ENCODE measurements at regions not wholly inside any gene's neighbourhood (a gene's known extent, or its start where the extent isn't known, plus 50 kb on each side); places are given as distances from the start of the nearest gene placed in this dataset.

DNA sequence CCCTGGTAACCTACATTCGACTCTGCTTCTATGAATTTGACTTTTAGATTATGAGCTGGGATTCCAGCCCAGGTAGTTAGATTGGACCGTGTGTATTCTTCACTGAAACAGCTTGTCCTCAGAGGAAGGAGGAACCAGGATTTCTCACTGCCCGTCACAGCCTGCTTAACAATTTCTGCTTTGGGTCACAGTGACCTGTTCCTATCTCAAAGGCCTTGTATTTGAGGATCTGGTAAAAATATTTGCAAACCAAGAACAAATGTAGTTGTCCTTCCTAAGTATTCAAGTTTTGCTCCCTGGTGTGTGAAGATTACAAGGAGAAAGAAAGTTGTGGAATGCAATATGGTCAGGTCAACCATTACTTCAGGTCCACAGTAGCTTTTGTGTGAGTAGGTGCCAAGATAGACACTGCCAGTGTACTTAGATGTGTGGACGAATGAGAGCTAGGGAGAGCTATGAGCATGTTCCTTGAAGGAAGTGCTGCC, 55.1 kb downstream of the KIF4B start:
- in situ Hi-C loops (cut with MboI; ENCODE audit: low sequenced_read_pairs), result no loop called here

DNA sequence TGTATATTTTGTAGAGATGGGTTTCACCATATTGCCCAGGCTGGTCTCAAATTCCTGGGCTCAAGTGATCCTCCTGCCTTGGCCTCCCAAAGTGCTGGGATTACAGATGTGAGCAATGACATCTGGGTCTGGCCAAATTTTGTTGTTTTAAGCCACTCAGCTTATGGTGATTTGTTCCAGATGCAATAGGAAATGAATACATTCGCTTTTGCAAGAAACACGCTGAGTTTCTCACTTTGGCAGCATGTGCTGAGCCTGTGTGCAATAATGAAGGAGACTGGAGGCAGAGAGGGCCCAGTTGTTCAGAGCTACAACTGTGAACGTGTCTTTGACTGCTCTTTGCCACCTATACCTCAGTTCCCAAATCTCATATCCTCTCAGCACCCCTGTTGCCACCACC, 56.4 kb downstream of the KIF4B start:
- in situ Hi-C loops (cut with MboI; ENCODE audit: low sequenced_read_pairs), result no loop called here

DNA sequence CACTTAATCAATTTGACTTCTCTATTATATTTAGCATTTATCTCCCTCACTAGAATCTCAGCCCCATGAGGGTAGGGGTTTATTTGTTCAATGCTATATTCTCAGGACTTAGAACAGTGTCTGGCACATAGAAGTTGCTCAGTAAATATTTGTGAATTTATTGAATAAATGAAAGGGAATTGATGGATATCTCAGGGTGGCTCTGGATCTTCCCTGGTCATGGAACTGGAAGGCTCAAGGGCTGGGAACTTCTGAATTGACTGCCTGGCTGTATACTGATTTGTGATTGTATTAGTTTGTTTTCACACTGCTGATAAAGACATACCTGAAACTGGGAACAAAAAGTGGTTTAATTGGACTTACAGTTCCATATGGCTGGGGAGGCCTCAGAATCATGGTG, 57.2 kb downstream of the KIF4B start:
- in situ Hi-C loops (cut with MboI; ENCODE audit: low sequenced_read_pairs), result no loop called here

DNA sequence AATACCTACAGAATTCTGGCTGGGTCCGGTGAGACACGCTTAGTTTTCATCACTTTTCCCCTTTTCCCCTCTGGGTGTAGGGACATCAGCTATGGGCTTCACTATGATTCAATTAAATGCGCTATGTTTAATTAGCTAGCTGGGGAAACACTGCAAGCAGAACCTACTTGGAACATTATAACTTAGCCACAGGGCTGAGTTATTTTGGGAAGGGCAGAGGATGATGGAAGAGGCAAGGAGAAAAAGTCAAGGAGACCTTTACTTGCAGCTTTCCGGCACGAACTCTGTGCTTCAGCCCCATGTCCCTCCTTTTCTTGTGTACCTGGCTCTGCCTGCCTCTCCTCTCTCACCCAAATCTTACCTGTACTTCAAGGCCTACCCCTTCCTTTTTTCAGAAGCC, 62.8 kb downstream of the KIF4B start:
- in situ Hi-C loops (cut with MboI; ENCODE audit: low sequenced_read_pairs), result no loop called here

DNA sequence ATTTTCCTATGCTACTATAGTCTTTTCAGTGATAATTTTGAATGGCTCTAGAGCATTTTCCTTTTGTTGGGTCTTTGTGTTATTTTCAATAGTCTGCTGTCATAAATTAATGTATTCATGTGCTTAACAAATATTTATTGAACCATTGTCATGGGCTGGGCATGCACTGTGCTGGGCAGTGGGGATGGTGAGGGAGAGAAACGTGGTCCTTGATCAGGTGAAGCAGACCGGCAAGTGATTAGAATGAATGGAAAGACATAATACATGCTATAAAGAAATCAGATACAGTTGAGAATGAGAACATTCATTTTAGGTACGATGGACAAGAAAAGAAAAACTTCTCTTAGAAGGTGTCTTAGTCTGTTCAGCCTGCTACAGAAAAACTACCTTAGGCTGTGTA, 66.1 kb downstream of the KIF4B start:
- in situ Hi-C loops (cut with MboI; ENCODE audit: low sequenced_read_pairs), result no loop called here

DNA sequence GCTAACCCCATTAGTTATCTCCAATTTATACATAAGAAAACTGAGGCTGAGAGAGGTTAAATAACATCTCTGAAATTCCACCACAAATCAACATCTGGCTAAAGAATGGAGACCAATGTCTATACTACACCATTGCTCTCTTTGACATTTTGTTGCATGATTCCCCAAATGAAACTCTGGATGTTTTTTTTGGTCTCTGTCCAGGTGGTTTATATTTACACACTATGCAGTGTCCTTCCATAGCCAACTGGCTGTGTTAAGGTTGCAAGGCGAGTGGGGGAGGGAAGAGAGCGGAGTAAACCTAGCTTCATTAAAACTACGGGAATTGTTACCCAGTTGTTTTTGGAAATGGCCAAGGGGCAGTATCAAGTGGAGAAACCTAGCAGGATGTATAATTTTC, 67.2 kb downstream of the KIF4B start:
- in situ Hi-C loops (cut with MboI; ENCODE audit: low sequenced_read_pairs), result no loop called here

DNA sequence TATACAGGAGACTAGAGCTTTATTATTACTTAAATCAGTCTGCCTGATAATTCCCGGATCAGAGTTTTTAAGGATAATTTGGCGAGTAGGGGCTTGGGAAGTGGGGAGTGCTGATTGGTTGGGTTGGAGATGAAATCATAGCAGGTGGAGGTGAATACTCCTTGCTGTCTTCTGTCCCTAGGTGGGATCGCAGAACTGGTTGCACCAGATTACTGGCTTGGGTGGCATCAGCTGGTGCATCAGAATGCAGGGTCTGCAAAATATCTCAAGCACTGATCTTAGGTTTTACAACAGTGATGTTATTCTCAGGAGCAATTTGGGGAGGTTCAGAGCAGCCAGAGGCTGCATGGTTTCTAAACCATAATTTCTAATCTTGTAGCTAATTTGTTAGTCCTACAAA, 68.1 kb downstream of the KIF4B start:
- in situ Hi-C loops (cut with MboI; ENCODE audit: low sequenced_read_pairs), result no loop called here

DNA sequence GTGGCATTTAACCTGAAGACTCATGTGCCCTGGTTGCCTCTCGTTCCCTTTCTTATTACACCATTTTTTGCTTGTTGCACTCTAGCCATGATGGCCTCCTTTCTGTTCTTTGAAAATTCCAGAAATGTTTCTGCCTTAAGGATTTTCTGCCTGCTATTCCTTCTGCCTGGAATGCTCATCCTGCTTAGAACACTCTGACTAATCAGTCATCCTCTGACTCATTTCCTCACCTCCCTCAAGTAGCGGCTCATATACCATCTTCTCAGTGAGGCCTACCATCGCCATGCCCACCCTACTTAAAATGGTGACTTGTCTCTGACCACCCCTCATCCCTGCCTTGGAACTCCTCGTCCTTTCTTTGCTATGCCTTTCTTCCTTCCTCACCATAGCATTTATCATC, 68.8 kb downstream of the KIF4B start:
- in situ Hi-C loops (cut with MboI; ENCODE audit: low sequenced_read_pairs), result no loop called here

DNA sequence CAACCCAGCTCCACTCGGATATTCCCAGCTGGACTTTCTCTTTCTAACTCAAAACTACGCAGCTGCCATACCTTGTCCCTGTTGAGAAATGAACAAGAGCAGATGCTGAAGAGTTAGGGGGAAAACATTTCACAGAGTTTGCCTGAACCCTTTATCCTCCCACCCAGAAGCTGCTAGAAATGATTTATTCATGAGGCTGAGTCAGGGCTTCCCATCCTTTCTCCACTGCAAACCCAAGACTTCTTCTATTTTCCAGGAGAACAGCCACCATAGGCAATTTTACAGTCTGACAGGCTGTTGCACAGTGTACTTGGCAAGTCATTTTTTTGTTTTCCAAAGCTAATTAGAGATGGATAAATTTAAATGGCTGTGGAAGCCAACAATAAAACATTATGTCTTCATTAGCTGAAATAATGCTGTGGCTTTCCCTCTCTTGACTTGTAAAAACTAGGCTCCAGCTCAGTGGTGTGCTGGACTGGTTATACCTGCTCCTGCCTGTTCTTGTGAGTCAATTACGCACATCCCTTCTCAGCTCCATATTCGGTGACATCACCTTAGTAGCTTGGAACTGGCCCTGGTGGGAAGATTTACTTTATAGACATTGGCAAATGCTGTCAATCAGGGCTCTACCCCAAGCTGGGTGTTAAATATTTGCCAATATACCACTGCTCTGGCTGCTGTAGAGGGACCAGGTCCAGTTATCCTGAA, 71.9 kb downstream of the KIF4B start:
- in situ Hi-C loops (cut with MboI; ENCODE audit: low sequenced_read_pairs), result no loop called here

DNA sequence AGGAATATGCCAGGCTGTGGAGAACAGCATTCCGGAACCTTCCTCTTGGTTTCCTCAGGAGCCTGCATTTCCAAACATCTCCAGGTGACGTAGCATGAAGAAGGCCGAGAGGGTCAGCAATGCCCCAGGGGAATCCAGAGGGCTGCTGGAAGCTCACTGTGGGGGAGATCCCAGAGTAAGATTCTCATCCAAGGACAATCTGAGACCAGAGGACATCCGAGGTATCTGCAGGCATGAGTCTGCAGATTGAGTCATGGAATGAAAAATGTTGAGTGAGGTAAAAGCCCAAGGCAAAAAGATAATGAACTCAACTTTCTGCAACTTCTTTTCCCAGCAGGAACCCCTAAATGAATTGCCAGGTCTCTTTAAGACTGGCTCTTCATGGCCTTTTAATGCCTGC, 73.5 kb downstream of the KIF4B start:
- in situ Hi-C loops (cut with MboI; ENCODE audit: low sequenced_read_pairs), result no loop called here

DNA sequence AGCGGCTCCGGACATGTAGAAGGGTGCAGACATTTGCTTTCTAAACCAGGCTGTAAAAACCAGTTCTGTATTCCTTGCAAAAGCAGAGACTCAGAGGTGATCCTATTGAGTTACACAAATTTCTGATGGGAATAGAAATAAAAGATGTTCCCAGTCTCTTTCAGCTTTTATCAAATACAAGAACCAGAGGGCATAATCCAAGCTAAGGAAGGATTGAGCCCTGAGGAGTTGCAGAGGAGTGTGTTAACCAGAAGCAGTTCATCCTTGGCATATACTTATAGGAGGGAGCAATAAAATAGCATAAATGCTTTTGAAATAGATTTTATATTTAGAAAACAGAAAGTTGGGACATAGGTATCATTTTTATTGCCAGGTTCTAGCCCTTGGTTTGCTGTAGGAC, 75.3 kb downstream of the KIF4B start:
- in situ Hi-C loops (cut with MboI; ENCODE audit: low sequenced_read_pairs), result no loop called here

DNA sequence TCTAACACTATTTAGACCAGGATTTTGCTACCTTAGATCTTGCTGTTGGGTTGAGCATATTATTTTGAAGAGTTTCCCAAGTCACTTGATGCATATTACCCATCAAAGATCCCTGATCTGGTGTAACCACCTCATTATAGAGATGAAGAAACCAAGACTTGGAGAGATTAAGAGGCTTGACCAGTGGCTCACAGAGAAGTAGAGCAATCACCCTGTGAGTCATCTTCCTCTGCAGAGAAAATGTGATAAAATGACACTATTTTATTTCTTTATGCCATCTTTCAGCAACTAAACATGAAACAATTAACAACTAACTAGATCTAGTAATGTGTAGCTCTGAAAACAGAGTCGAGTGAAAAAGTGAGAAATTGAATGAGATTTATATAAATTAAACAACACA, 76.1 kb downstream of the KIF4B start:
- in situ Hi-C loops (cut with MboI; ENCODE audit: low sequenced_read_pairs), result no loop called here

DNA sequence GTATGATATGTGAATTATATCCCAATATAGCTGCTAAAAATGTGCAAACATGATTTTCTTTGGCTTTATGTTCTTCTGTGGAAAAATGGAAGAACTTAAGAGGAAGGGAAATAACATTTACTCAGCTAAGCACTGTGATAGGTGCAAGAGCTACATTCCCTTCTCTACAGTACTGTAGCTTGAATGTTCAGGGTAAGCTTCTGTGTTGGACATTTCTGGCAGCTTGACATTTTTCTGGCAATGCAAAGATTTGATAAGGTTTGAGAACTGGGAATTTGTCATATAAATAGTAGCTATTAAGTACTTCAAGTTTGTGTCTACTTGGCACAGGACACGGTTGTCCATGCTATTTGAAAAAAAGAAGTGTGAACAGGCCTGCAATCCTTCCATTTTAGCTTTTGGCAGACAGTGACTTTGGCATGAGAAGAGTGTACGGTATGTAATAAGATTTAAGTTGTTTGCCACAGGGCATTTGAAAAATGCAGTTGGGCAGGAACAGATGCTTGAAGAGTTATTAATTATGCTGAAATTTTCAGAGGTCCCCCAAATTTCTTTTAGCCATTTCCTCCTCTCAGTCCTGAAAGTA, 77.6 kb downstream of the KIF4B start:
- in situ Hi-C loops (cut with MboI; ENCODE audit: low sequenced_read_pairs), result no loop called here

DNA sequence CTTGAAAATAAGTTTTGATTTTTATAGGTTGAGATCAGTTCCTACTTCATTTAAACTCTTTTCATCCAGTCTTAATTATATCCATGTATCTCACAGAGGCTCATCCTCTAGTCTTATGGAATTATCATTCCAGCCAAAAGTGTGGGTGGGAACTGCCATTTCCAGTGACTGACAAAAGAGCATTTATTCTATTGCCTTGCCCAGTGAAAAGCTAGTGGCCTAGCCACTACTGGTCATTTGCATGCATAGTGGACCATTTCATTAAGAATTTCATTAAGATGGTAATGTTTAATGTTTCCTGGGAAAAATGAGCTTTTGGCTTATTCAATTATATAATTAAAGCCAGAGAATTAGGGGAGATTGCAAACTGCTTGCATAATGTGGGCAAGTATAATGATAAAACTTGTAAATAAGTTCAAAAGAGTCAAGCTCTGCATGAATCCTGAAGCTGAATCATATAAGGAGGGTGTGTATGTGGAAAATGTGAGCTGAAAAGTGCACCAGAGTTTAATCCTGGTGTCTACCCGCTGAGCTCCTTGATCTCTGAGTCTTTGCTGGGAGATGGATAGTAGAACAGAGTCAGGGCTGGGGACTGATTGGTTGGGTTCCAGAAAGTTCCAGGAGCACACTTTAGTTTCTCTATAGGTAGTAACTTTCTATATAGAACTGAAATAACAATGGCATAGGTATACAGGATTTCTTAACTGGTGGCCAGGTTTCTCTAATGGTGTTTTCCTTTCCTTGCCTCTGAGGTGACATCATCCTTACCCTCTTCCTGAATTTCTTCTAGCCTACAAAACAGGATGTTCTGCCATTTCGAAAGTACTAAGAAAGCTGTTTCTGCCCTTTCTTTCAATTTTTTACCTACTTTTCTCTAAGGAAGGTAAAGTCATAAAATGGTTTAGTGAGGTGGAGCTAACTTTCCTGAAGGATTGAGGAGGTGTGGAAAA, 78.5 kb downstream of the KIF4B start:
- in situ Hi-C loops (cut with MboI; ENCODE audit: low sequenced_read_pairs), result no loop called here

DNA sequence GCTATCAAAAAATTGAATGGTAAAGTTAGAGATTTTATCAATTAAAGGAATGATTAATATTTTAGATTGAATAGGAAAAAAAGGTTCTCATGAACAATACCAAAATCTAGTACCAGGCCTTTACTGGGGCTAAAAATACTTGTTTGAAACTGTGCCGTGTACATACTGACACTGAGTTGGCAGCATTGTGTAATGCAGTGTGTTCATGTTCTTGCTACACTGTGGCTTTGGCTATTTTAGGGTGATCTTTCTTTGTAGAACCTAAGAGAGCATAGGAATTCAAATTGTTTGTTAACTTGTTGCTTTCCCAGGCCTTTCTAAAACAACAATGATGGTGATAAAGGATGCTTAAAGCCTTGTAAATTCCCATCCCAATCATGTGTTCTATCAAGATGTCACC, 80.9 kb downstream of the KIF4B start:
- in situ Hi-C loops (cut with MboI; ENCODE audit: low sequenced_read_pairs), result no loop called here

DNA sequence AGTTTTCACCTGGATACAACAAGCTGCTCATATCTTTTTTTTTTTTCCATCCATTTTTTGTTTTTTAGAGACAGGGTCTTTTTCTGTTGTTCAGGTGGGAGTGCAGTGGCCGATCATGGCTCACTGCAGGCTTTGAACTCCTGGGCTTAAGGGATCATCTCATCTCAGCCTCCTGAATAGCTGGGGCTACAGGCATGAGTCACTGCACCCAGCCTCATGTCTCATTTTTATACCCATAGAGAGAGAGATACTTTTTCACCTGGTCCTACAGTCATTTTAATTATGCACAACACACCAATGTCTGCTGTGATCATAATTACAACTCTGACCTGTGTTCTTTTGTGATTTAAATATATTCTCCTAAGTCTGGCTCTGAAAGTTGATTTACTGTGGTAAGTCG, 84.4 kb downstream of the KIF4B start:
- in situ Hi-C loops (cut with MboI; ENCODE audit: low sequenced_read_pairs), result no loop called here

DNA sequence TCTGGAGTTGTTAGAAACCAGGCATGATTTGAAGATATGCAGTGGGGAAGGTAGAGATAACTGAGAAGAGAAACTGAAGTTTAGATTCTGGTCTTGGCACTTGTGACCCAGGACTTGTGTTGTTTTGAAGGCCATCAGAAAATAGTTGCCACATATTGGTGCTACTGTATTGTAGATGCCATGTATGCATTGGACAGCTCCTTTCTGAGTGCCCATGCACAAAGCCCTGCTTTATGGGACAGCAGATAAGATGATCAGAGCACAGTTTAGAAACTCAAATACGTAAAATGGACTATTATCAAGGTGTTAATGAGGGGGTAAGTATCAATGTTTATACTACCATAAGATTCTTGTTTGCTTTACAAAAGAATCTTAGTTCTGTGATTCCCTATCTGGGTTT, 84.9 kb downstream of the KIF4B start:
- in situ Hi-C loops (cut with MboI; ENCODE audit: low sequenced_read_pairs), result no loop called here

DNA sequence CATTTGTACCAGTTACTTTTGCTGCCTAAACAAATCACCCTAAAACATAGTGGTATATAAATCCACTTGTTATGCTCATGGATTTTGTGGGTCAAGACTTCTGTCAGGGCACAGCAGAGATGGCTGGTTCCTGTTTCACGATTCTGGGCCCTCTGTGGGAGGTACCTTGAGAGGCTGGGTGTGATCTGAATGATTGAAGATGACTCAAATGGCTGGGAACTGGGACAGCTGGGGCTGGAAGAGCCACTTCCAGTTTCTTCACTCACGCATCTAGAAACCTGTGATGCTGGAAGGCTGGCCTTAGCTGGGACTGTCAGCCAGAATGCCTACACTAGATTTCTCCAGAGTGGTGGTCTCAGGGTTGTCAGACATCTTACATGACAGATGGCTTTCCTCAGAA, 88.1 kb downstream of the KIF4B start:
- in situ Hi-C loops (cut with MboI; ENCODE audit: low sequenced_read_pairs), result no loop called here

DNA sequence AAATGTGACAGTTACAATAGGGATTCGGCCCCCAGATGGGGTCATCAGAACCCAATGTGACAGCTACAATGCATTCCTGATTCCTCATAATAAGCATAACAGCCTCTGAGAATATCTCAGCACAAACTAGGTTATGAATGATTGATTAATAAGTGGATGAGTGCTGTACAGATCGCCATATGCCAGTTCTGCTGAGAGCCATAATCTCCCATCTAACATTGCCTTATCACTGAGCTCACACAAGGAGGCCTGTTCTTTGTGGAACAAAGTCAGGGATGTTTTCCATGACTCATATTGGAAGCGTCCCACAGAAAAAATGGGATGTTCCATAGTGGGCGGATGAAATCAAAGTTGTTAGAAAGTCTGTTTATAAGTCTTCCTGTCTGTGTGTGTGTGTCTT, 89.6 kb downstream of the KIF4B start:
- in situ Hi-C loops (cut with MboI; ENCODE audit: low sequenced_read_pairs), result no loop called here

DNA sequence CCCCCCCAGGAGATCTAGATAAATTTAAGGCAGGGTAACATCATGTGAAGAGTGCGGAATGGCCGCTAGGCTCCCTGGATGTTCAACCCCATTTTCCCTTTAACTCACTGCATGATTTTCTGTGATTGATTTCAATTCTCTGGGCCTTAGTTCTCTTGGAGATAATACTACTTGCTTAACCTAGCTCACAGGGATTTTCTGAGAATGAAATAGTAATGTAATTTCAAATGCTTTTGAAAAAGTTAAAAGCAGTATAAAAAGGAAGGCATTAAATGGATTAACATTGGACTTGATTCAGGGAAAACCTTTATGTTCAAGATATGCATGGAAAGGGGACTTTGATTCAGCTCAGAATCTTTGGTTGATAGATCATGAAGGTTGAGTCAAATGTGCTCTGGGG, 90.9 kb downstream of the KIF4B start:
- in situ Hi-C loops (cut with MboI; ENCODE audit: low sequenced_read_pairs), result no loop called here

DNA sequence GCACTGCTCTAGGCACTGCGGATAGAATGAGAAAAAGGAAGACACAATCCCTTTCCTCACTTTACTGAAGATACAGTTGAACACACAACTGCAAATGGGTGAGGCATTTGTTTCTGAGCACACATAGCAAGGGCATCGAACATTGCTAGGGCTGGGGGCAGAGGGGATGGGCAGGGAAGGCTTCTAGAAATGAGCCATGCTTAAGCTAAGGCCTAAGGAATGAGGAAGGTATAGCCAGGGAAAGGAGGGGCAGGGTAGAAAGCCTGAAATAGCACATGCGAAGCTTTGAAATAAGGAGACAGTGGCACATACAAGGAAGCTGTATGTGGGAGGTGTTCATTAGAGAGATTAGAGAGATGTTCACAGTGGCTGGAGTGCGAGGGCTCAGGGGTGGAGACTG, 92.7 kb downstream of the KIF4B start:
- in situ Hi-C loops (cut with MboI; ENCODE audit: low sequenced_read_pairs), result no loop called here

DNA sequence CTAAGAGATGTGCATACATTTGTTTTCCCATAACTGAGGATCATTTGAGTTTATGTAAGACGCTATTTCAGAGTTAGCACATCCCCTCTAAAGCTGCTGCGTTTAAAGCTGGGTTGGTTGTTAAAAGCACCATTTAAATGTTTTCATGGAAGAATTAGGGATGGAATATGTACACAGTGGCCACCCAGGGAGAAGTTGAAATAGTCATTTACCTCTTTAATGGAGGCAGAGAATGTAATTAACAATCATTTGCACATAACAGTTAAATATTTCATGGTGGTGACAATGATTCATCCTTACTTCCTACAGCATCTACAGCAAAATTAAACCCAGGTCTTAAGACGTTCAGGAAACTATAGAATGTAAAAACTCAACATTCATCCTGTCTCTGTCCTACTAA, 100.3 kb downstream of the KIF4B start:
- in situ Hi-C loops (cut with MboI; ENCODE audit: low sequenced_read_pairs), result no loop called here
